ENCODE measurements at regions not wholly inside any gene's neighbourhood (a gene's known extent, or its start where the extent isn't known, plus 50 kb on each side); places are given as distances from the start of the nearest gene placed in this dataset.

- DNase-seq: no peak
These were observed 108.8 kb downstream of the TENT4A start for GRCh38 chr5:6822068-6822467.

DNA sequence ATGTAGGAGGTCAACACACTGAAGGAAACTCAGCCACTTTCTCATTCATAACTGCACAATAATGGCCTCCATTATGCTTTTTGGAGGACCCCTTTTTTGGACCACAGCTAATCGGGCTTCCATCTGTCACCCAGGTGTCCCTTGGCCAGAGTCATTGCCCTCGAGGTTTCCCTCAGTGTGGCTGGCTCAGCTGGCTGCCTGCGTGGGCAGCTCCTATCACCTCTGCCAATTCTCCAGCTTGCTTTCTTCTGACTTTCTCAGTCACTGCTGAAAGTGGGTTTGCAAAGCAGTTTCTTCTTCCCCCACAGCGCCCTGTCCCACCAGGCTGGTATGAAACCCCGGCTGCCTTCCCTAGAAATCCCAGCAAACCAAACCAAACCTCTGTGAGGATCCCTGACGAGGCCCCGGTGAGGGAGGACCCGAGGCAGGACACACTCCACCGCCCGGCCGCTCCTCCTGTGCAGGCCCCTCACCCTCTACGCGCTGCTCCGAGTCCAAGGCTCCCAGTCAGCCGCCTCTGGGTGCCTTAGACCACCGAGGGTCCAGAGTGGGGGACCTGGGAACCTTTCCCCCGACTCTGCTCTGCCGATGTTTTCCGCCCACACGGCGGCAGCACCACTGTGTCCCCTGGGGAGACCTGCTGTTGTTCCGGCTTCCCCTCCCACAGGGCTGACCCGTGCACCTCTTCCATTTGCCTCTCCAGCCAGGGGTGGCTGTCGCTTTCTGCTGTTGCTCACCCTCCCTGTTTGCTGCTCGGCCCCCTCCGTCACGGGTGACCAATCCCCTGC is 109.5 kb downstream of the TENT4A start:
- H3K4me1 ChIP-seq (ENCODE audit: control insufficient read depth, insufficient read depth, low read length, poor library complexity, severe bottlenecking): no peaks in the 10 kb centered on the region
- no peak for DNase-seq
- H3K27ac ChIP-seq (ENCODE audit: insufficient read depth, low read length, poor library complexity, severe bottlenecking): no peak overlapping the region
- H3K9me3 ChIP-seq (ENCODE audit: control insufficient read depth, low read length): no peaks in the 10 kb centered on the region
- H3K27me3 ChIP-seq (replicated peaks; ENCODE audit: control insufficient read depth, insufficient read depth, low read length, poor library complexity, severe bottlenecking): no peaks in the 10 kb centered on the region
- H3K4me3 ChIP-seq (ENCODE audit: insufficient read depth, low read depth, low read length, poor library complexity, severe bottlenecking): no peak overlapping the region
- no peaks in the 10 kb centered on the region for H3K36me3 ChIP-seq (ENCODE audit: control insufficient read depth, insufficient read depth, low read length)

More at GRCh38 chr5:6822068-6822467, 108.8 kb downstream of the TENT4A start:
- Histone ChIP-seq H3K4me3 (ENCODE audit: insufficient read depth, low read depth, low read length, poor library complexity, severe bottlenecking) (no peak overlapping the region), H3K27me3 (replicated peaks; ENCODE audit: control insufficient read depth, insufficient read depth, low read length, poor library complexity, severe bottlenecking) (no peaks in the 10 kb centered on the region), H3K36me3 (ENCODE audit: control insufficient read depth, insufficient read depth, low read length) (no peaks in the 10 kb centered on the region), H3K4me1 (ENCODE audit: control insufficient read depth, insufficient read depth, low read length, poor library complexity, severe bottlenecking) (no peaks in the 10 kb centered on the region), H3K27ac (ENCODE audit: insufficient read depth, low read length, poor library complexity, severe bottlenecking) (no peak overlapping the region), H3K9me3 (ENCODE audit: control insufficient read depth, low read length) (no peaks in the 10 kb centered on the region)

- DNase-seq: no peak
- Histone ChIP-seq H3K4me3 (ENCODE audit: insufficient read depth, low read depth, low read length, poor library complexity, severe bottlenecking) (no peak overlapping the region), H3K9me3 (ENCODE audit: control insufficient read depth, low read length) (no peaks in the 10 kb centered on the region), H3K27me3 (replicated peaks; ENCODE audit: control insufficient read depth, insufficient read depth, low read length, poor library complexity, severe bottlenecking) (no peaks in the 10 kb centered on the region), H3K36me3 (ENCODE audit: control insufficient read depth, insufficient read depth, low read length) (no peaks in the 10 kb centered on the region), H3K27ac (ENCODE audit: insufficient read depth, low read length, poor library complexity, severe bottlenecking) (no peak overlapping the region), H3K4me1 (ENCODE audit: control insufficient read depth, insufficient read depth, low read length, poor library complexity, severe bottlenecking) (no peaks in the 10 kb centered on the region)
These were observed 110.8 kb downstream of the TENT4A start for GRCh38 chr5:6823996-6824395.

DNA sequence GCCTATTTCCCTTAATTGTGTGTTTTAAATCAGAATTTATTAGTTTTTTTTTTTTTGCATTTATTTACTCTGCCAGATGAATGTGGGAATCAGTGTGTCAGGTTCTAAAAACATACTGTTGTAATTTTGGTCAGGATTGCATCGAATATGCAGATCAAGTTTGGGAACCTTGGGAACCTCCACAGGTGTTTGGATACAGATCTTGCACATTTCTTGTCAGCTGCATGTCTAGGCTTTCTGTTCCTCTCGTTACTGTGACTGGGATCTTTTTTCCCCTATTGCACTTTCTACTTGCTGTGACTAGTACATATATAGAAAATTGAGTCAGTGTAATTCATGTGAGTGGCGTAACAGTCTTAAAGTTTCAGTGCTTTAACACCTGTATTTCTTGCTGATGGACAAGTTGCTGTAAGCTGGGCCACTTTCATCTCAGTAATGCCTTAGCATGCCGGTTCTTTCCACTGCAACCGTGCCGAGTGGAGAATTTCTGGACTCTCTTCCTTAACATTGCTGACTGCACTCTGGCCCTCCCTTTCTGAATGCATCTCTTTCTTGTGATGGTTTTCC is 112.5 kb downstream of the TENT4A start:
- DNase-seq: no peak
- no peaks in the 10 kb centered on the region for H3K27me3 ChIP-seq (replicated peaks; ENCODE audit: control insufficient read depth, insufficient read depth, low read length, poor library complexity, severe bottlenecking)
- no peak overlapping the region for H3K27ac ChIP-seq (ENCODE audit: insufficient read depth, low read length, poor library complexity, severe bottlenecking)
- H3K4me3 ChIP-seq (ENCODE audit: insufficient read depth, low read depth, low read length, poor library complexity, severe bottlenecking): no peak overlapping the region
- H3K4me1 ChIP-seq (ENCODE audit: control insufficient read depth, insufficient read depth, low read length, poor library complexity, severe bottlenecking): no peaks in the 10 kb centered on the region
- H3K36me3 ChIP-seq (ENCODE audit: control insufficient read depth, insufficient read depth, low read length): no peaks in the 10 kb centered on the region
- no peaks in the 10 kb centered on the region for H3K9me3 ChIP-seq (ENCODE audit: control insufficient read depth, low read length)

DNA sequence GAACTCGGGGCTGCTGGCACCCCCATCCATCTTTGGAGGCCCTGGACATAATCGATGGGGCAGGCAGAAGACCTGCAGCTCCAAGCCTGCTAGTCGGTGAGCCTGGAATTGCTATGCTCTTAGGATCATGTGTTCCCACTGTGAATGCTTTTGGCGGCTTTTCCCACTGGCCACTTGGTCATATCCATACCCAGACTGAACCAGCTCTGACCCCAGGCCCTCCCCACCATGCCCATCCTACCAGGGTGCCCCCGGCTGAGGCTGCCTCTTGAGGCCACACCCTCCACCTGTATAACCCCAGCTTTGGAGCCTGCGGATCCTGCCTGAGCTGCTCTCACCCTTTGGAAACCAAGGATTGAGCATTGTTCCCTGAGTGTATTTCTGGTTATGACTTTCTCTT is 113.5 kb downstream of the TENT4A start:
- H3K27ac ChIP-seq (ENCODE audit: insufficient read depth, low read length, poor library complexity, severe bottlenecking): no peak overlapping the region
- DNase-seq: no peak
- no peaks in the 10 kb centered on the region for H3K36me3 ChIP-seq (ENCODE audit: control insufficient read depth, insufficient read depth, low read length)
- H3K27me3 ChIP-seq (replicated peaks; ENCODE audit: control insufficient read depth, insufficient read depth, low read length, poor library complexity, severe bottlenecking): no peaks in the 10 kb centered on the region
- H3K4me1 ChIP-seq (ENCODE audit: control insufficient read depth, insufficient read depth, low read length, poor library complexity, severe bottlenecking): no peaks in the 10 kb centered on the region
- H3K4me3 ChIP-seq (ENCODE audit: insufficient read depth, low read depth, low read length, poor library complexity, severe bottlenecking): no peak overlapping the region
- no peaks in the 10 kb centered on the region for H3K9me3 ChIP-seq (ENCODE audit: control insufficient read depth, low read length)

DNA sequence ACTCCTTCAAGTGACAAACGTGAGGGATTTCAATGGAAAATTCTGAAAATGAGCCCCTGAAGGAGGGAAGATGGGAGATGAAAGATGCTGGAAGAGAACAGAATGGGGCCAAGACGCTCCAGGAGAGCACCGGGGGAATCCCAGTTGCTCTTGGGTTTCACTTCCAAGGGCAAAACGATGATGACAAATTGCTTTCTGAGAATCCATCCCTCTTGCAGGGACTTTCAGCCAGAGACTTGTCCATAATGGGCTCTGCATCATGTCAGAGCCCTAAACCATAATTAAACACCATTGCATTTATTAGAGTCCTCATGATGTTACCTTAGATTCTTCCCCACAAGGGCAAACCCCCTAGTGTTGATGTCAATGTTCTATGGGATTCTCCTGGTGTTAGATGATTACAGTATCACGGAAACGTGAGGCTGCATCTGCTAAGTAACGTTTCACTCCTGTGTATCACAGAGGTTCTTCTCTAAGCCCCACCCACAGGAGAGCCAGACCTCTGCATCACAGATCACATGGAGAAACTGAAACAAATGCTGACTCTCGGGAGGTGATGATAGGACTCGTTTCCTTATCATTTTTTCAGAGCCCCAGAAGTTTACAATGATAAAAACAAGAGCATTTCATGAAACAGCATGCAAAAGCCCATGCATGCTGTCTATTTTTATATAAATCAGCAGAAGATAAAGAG is 114.4 kb downstream of the TENT4A start:
- H3K27ac ChIP-seq (ENCODE audit: insufficient read depth, low read length, poor library complexity, severe bottlenecking): peak overlapping the region; percentile 14
- H3K36me3 ChIP-seq (ENCODE audit: control insufficient read depth, insufficient read depth, low read length): no peaks in the 10 kb centered on the region
- H3K9me3 ChIP-seq (ENCODE audit: control insufficient read depth, low read length): no peaks in the 10 kb centered on the region
- peak in 2 of 3 donors; percentile 21 to 22 for DNase-seq
- H3K27me3 ChIP-seq (replicated peaks; ENCODE audit: control insufficient read depth, insufficient read depth, low read length, poor library complexity, severe bottlenecking): no peaks in the 10 kb centered on the region
- no peaks in the 10 kb centered on the region for H3K4me1 ChIP-seq (ENCODE audit: control insufficient read depth, insufficient read depth, low read length, poor library complexity, severe bottlenecking)
- H3K4me3 ChIP-seq (ENCODE audit: insufficient read depth, low read depth, low read length, poor library complexity, severe bottlenecking): peak overlapping the region; percentile 39

- H3K4me1 ChIP-seq (ENCODE audit: control insufficient read depth, insufficient read depth, low read length, poor library complexity, severe bottlenecking): no peaks in the 10 kb centered on the region
- peak; percentile 3 to 10 (median 10) for DNase-seq
These were observed 116.0 kb downstream of the TENT4A start for GRCh38 chr5:6829150-6829784.

GRCh38 chr5:6830643-6831239 is 117.5 kb downstream of the TENT4A start:
- Histone ChIP-seq H3K9me3 (ENCODE audit: control insufficient read depth, low read length) (no peaks in the 10 kb centered on the region), H3K36me3 (ENCODE audit: control insufficient read depth, insufficient read depth, low read length) (no peaks in the 10 kb centered on the region), H3K27ac (ENCODE audit: insufficient read depth, low read length, poor library complexity, severe bottlenecking) (no peak overlapping the region), H3K4me1 (ENCODE audit: control insufficient read depth, insufficient read depth, low read length, poor library complexity, severe bottlenecking) (no peaks in the 10 kb centered on the region), H3K4me3 (ENCODE audit: insufficient read depth, low read depth, low read length, poor library complexity, severe bottlenecking) (no peak overlapping the region), H3K27me3 (replicated peaks; ENCODE audit: control insufficient read depth, insufficient read depth, low read length, poor library complexity, severe bottlenecking) (no peaks in the 10 kb centered on the region)
- DNase-seq: no peak

More at GRCh38 chr5:6829150-6829784, 116.0 kb downstream of the TENT4A start:
- H3K4me3 ChIP-seq (ENCODE audit: insufficient read depth, low read depth, low read length, poor library complexity, severe bottlenecking): no peak overlapping the region
- H3K27ac ChIP-seq (ENCODE audit: insufficient read depth, low read length, poor library complexity, severe bottlenecking): no peak overlapping the region
- no peaks in the 10 kb centered on the region for H3K36me3 ChIP-seq (ENCODE audit: control insufficient read depth, insufficient read depth, low read length)
- H3K9me3 ChIP-seq (ENCODE audit: control insufficient read depth, low read length): no peaks in the 10 kb centered on the region
- no peaks in the 10 kb centered on the region for H3K27me3 ChIP-seq (replicated peaks; ENCODE audit: control insufficient read depth, insufficient read depth, low read length, poor library complexity, severe bottlenecking)

DNA sequence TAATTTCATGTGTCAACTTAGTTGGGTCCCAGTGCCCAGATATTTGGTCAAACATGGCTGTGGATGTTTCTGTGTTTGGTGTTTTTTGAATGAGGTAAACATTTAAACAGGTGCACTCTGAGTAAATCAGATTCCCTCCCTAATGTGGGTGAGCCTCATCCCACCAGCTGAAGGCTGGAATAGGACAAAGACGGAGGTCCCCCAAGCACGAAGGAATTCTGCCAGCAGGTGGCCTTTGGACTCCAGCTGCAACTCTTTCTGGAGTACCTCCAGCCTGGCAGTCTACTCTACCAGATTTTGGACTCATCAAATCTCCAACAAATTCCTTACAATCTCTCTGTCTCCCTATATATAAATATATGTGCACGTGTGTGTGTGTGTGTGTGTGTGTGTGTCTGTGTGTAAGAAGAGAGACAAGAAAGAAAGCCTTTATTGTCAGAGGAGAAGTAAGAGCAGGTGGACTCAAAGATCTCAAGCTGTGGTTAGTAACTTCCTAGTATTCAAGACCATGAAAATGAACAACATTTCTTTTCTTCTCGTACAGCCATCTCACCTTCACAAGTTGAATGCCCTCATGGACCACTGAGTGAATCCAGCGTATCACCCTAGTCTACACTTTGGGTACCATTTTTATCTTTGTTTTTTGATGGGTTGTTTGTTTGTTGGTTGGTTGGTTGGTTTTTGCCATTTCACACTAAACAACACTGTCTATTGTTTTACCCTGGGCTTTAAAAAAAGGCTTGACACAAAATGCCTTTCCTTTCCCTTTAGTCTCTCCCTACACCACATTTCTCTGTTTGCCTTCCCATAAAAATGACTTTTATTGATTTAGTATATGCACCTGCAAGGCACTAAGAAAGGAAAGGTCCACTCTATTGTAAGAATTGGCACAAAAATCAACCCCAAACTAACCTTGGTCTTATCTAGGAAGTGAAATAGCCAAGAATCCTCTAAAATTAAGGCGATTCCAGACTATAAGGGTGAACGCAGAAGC is 118.7 kb downstream of the TENT4A start:
- Histone ChIP-seq H3K9me3 (ENCODE audit: control insufficient read depth, low read length) (no peaks in the 10 kb centered on the region), H3K4me3 (ENCODE audit: insufficient read depth, low read depth, low read length, poor library complexity, severe bottlenecking) (no peak overlapping the region)
- DNase-seq: no peak

More for the DNA sequence above, 118.7 kb downstream of the TENT4A start:
- Histone ChIP-seq H3K27ac (ENCODE audit: insufficient read depth, low read length, poor library complexity, severe bottlenecking) (no peak overlapping the region), H3K27me3 (replicated peaks; ENCODE audit: control insufficient read depth, insufficient read depth, low read length, poor library complexity, severe bottlenecking) (no peaks in the 10 kb centered on the region), H3K4me1 (ENCODE audit: control insufficient read depth, insufficient read depth, low read length, poor library complexity, severe bottlenecking) (no peaks in the 10 kb centered on the region), H3K36me3 (ENCODE audit: control insufficient read depth, insufficient read depth, low read length) (no peaks in the 10 kb centered on the region)
